ENCODE measurements at regions not wholly inside any gene's neighbourhood (a gene's known extent, or its start where the extent isn't known, plus 50 kb on each side); places are given as distances from the start of the nearest gene placed in this dataset.

GRCh38 chr2:52454962-52455361, 1312.6 kb upstream of the CHAC2 start:
- Histone ChIP-seq H3K9ac (ENCODE audit: extremely low read depth, low read length, poor library complexity, severe bottlenecking) (no peak overlapping the region), H3K27me3 (ENCODE audit: control insufficient read depth, insufficient read depth, low read length, poor library complexity, severe bottlenecking) (no peaks in the 10 kb centered on the region), H3K4me1 (ENCODE audit: control insufficient read depth, insufficient read depth, low read length) (peaks cover 4% of the 10 kb centered on the region), H3K4me3 (ENCODE audit: low read length) (no peak overlapping the region), H3K27ac (ENCODE audit: low read depth, low read length) (no peak overlapping the region), H3K9me3 (ENCODE audit: control insufficient read depth, low read length) (no peaks in the 10 kb centered on the region), H3K36me3 (ENCODE audit: control insufficient read depth, insufficient read depth, low read length) (no peaks in the 10 kb centered on the region)
- no peaks in the 10 kb centered on the region for H3K27me3 Mint-ChIP-seq (ENCODE audit: insufficient read depth)
- H3K27ac Mint-ChIP-seq, result no peak overlapping the region
- peaks cover 11% of the 10 kb centered on the region for H3K4me1 Mint-ChIP-seq
- TF ChIP-seq, protein P1, sequence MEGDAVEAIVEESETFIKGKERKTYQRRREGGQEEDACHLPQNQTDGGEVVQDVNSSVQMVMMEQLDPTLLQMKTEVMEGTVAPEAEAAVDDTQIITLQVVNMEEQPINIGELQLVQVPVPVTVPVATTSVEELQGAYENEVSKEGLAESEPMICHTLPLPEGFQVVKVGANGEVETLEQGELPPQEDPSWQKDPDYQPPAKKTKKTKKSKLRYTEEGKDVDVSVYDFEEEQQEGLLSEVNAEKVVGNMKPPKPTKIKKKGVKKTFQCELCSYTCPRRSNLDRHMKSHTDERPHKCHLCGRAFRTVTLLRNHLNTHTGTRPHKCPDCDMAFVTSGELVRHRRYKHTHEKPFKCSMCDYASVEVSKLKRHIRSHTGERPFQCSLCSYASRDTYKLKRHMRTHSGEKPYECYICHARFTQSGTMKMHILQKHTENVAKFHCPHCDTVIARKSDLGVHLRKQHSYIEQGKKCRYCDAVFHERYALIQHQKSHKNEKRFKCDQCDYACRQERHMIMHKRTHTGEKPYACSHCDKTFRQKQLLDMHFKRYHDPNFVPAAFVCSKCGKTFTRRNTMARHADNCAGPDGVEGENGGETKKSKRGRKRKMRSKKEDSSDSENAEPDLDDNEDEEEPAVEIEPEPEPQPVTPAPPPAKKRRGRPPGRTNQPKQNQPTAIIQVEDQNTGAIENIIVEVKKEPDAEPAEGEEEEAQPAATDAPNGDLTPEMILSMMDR (conservative IDR thresholded peaks at IDR 0.05), result no peak
- no peak for DNase-seq
- no peaks in the 10 kb centered on the region for H3K36me3 Mint-ChIP-seq (ENCODE audit: low read depth)
- no peak overlapping the region for H3K4me3 Mint-ChIP-seq
- H3K9me3 Mint-ChIP-seq, result no peaks in the 10 kb centered on the region

- H3K4me3 ChIP-seq (ENCODE audit: low read length), result no peak overlapping the region
- no peaks in the 10 kb centered on the region for H3K27me3 Mint-ChIP-seq (ENCODE audit: insufficient read depth)
- DNase-seq, result no peak
- H3K4me3 Mint-ChIP-seq, result no peak overlapping the region
- peaks cover 11% of the 10 kb centered on the region for H3K4me1 Mint-ChIP-seq
- H3K27me3 ChIP-seq (ENCODE audit: control insufficient read depth, insufficient read depth, low read length, poor library complexity, severe bottlenecking), result no peaks in the 10 kb centered on the region
- H3K27ac ChIP-seq (ENCODE audit: low read depth, low read length), result no peak overlapping the region
- H3K36me3 ChIP-seq (ENCODE audit: control insufficient read depth, insufficient read depth, low read length), result no peaks in the 10 kb centered on the region
- peaks cover 2% of the 10 kb centered on the region for H3K36me3 Mint-ChIP-seq (ENCODE audit: low read depth)
- no peak overlapping the region for H3K9ac ChIP-seq (ENCODE audit: extremely low read depth, low read length, poor library complexity, severe bottlenecking)
- TF ChIP-seq, protein P1 (conservative IDR thresholded peaks at IDR 0.05), result no peak
- H3K9me3 Mint-ChIP-seq, result peaks cover 2% of the 10 kb centered on the region
- WGBS, 2 experiments (ENCODE audit: insufficient coverage in 1 of 2, insufficient read length in 1 of 2), result 89 to 98% methylated on average over 4 of the region's 4 CpGs
- no peaks in the 10 kb centered on the region for H3K9me3 ChIP-seq (ENCODE audit: control insufficient read depth, low read length)
- peaks cover 4% of the 10 kb centered on the region for H3K4me1 ChIP-seq (ENCODE audit: control insufficient read depth, insufficient read depth, low read length)
- H3K27ac Mint-ChIP-seq, result no peak overlapping the region
These were observed 1315.4 kb upstream of the CHAC2 start for GRCh38 chr2:52452201-52452600.

GRCh38 chr2:52445686-52446085, 1321.9 kb upstream of the CHAC2 start:
- Histone ChIP-seq H3K36me3 (ENCODE audit: control insufficient read depth, insufficient read depth, low read length) (no peaks in the 10 kb centered on the region), H3K9ac (ENCODE audit: extremely low read depth, low read length, poor library complexity, severe bottlenecking) (no peak overlapping the region), H3K9me3 (ENCODE audit: control insufficient read depth, low read length) (no peaks in the 10 kb centered on the region), H3K27ac (ENCODE audit: low read depth, low read length) (no peak overlapping the region), H3K4me1 (ENCODE audit: control insufficient read depth, insufficient read depth, low read length) (no peaks in the 10 kb centered on the region), H3K27me3 (ENCODE audit: control insufficient read depth, insufficient read depth, low read length, poor library complexity, severe bottlenecking) (no peaks in the 10 kb centered on the region), H3K4me3 (ENCODE audit: low read length) (no peak overlapping the region)
- no peak for DNase-seq
- no peak overlapping the region for H3K27ac Mint-ChIP-seq
- peaks cover 2% of the 10 kb centered on the region for H3K9me3 Mint-ChIP-seq
- peaks cover 2% of the 10 kb centered on the region for H3K36me3 Mint-ChIP-seq (ENCODE audit: low read depth)
- H3K4me3 Mint-ChIP-seq, result no peak overlapping the region
- H3K27me3 Mint-ChIP-seq (ENCODE audit: insufficient read depth), result no peaks in the 10 kb centered on the region
- TF ChIP-seq, protein P1 (conservative IDR thresholded peaks at IDR 0.05), result no peak
- no peaks in the 10 kb centered on the region for H3K4me1 Mint-ChIP-seq
